GM12873 (cell line): ENCODE measurements at regions not wholly inside any gene's neighbourhood (a gene's known extent, or its start where the extent isn't known, plus 50 kb on each side); places are given as distances from the start of the nearest gene placed in this dataset.

Experiments used
- CTCF ChIP-seq: IDR thresholded peaks from 2 replicates; pipeline ENCODE4 v1.5.1; 2012; ENCODE audit warnings: low read depth, mild to moderate bottlenecking, moderate library complexity, low read length, control low read depth; ENCODE audit not compliant: insufficient read depth; ENCODE audit errors: missing control alignments

GRCh38 chr20:57892471-57892870 is 182.7 kb upstream of the PMEPA1 start:
- TF ChIP-seq CTCF: no peak

GRCh38 chr20:57891014-57891413 is 181.2 kb upstream of the PMEPA1 start:
- TF ChIP-seq CTCF: no peak

GRCh38 chr20:57890202-57890800 is 180.5 kb upstream of the PMEPA1 start:
- TF ChIP-seq CTCF: no peak

GRCh38 chr20:57888591-57888990 is 178.8 kb upstream of the PMEPA1 start:
- TF ChIP-seq CTCF: no peak

GRCh38 chr20:57884956-57885355 is 175.1 kb upstream of the PMEPA1 start:
- no peak for TF ChIP-seq CTCF

- TF ChIP-seq CTCF: no peak
Measured at GRCh38 chr20:57883761-57884160, 173.9 kb upstream of the PMEPA1 start.

- no peak for TF ChIP-seq CTCF
Measured at GRCh38 chr20:57883224-57883623, 173.4 kb upstream of the PMEPA1 start.
